GM21367 (cell line): ENCODE measurements at regions not wholly inside any gene's neighbourhood (a gene's known extent, or its start where the extent isn't known, plus 50 kb on each side); places are given as distances from the start of the nearest gene placed in this dataset.

Experiments used
- ATAC-seq: cut with Tn5 transposase; IDR thresholded peaks from one replicate; pipeline ENCODE4 v1.9.1; 2021; ENCODE audit not compliant: unreplicated experiment

DNA sequence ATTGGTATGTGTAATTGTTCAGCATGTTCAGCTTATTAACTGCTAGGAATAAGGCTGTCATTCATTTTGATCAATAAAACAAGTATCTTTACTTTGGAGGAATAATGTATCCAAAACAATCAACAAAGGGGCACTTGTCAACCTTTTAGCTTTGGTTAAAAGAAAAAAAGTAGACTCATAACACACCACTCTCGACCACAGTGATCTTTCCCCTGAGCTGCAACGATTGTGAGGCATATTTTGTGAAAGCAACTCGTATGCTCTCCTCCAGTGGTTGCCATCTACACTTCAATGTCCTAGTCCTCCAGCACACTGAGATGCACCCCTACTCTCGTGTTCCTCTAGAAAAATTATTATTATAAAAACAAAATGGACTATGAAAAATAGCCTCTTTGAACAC, 60.1 kb upstream of the PDE7B start:
- no peak for ATAC-seq

DNA sequence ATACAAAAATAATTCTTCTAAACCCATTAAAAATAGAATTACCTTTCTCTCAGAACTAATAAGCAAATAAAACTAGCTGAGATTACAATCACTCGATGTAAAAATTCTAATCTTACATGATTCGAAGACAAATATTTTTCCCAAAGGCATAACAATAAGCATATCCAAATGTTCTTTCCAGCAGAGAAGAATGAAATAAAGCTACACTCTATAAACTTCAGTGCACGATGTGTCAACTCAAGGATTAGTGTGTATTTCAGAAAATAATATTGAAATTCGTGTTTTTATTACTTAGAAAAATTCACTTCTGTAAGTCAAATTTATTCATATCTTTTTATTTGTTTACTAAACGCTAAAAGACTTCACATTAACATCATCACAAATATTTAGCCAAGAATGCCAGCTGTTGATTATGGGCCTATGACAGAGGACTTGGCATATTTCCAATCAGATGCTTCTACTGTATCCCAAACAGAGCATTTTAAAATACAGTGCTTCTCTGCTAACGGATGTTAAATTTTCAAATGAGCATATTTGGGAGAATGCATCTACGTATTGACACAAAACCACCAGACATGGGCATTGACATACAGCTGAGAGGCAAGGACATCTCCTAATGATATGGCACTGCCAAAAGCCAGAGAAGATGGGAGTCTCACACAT, 54.7 kb upstream of the PDE7B start:
- ATAC-seq = no peak

DNA sequence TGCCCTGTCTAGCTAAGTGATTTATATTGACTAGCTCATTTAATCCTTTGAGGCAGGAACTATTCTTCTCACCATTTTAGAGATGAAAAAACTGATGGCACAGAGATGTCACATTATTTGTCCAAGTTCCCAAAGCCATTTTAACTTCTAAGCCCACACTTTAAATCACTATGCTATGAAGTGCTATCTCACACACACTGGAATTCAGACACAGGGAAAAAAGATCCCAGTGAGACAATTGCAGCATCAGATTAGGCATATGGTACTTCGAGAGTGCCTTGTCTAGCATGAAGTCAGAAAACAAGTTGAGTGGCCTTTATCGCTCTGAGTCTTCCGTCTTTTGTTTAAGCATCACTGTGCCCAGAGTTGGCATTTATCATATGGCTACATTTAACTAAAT, 54.1 kb upstream of the PDE7B start:
- ATAC-seq = no peak

DNA sequence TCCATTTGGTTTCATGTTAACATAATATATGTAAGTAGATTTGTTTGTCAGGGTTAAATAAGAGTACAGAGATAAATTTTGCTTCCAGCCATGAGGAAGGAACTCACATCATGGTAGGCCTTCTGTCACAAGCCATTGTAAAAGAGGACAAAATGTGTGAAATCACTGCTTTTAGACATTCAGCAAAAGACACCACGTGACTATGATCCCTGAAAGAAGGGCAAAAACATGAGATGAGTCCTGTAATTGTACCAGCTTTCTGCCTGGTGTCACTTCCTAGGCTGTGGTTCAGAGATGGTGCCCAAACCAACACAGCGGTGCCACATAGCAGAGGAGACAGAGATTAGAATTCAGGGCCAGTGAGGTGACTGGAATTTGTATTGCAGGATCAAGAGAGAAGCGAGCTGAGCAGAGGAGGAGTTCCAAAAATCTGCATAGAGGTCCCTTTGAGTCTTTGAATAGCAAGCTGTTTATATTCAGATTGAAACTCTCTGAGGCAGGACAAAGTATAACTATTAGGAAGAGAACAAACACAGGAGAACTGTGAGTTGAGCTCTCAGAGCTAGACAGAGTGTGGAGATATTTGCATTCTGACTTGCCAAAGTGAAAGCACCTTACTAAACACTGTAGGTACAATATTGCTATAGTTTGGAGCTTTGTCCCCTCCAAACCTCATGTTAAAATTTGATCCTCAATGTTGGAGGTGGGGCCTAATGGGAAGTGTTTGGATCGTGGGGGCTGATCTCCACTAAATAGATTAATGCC, 52.6 kb upstream of the PDE7B start:
- no peak for ATAC-seq
